ENCODE measurements at regions not wholly inside any gene's neighbourhood (a gene's known extent, or its start where the extent isn't known, plus 50 kb on each side); places are given as distances from the start of the nearest gene placed in this dataset.
A peak's percentile ranks its signal among the peaks of the same experiment; 100 is the strongest.

- H3K4me1 Mint-ChIP-seq = peaks cover 5 to 10% of the 10 kb centered on the region in 2 donors
- H3K9me3 Mint-ChIP-seq = no peaks in the 10 kb centered on the region
- no peak for DNase-seq
- H3K36me3 Mint-ChIP-seq = no peaks in the 10 kb centered on the region
- H3K27ac Mint-ChIP-seq = no peak overlapping the region
- H3K27me3 Mint-ChIP-seq = no peaks in the 10 kb centered on the region
- no peak for ATAC-seq (replicated peaks)
- no peak overlapping the region for H3K4me3 Mint-ChIP-seq
Measured at GRCh38 chr1:221849897-221850296, 108.0 kb upstream of the DUSP10 start.

GRCh38 chr1:221849110-221849509, 107.2 kb upstream of the DUSP10 start:
- no peak for ATAC-seq (replicated peaks)
- no peaks in the 10 kb centered on the region for H3K36me3 Mint-ChIP-seq
- no peak overlapping the region for H3K27ac Mint-ChIP-seq
- no peak overlapping the region for H3K4me3 Mint-ChIP-seq
- no peak for DNase-seq
- H3K9me3 Mint-ChIP-seq = no peaks in the 10 kb centered on the region
- peaks cover 12 to 13% of the 10 kb centered on the region in 2 donors for H3K4me1 Mint-ChIP-seq
- no peaks in the 10 kb centered on the region for H3K27me3 Mint-ChIP-seq

GRCh38 chr1:221847676-221848075, 105.8 kb upstream of the DUSP10 start:
- DNase-seq = no peak
- no peaks in the 10 kb centered on the region for H3K9me3 Mint-ChIP-seq
- no peaks in the 10 kb centered on the region for H3K36me3 Mint-ChIP-seq
- H3K4me3 Mint-ChIP-seq = no peak overlapping the region
- H3K4me1 Mint-ChIP-seq = peaks cover 12 to 13% of the 10 kb centered on the region in 2 donors
- no peak overlapping the region for H3K27ac Mint-ChIP-seq
- ATAC-seq (replicated peaks) = no peak
- H3K27me3 Mint-ChIP-seq = no peaks in the 10 kb centered on the region

- peaks cover 0 to 1% of the 10 kb centered on the region in 2 donors for H3K36me3 Mint-ChIP-seq
- no peak overlapping the region for H3K27ac Mint-ChIP-seq
- peaks cover 17 to 20% of the 10 kb centered on the region in 2 donors for H3K4me1 Mint-ChIP-seq
- H3K9me3 Mint-ChIP-seq = peaks cover 0 to 2% of the 10 kb centered on the region in 2 donors
- no peak overlapping the region for H3K4me3 Mint-ChIP-seq
- H3K27me3 Mint-ChIP-seq = no peaks in the 10 kb centered on the region
- ATAC-seq (replicated peaks) (no peak), DNase-seq (no peak)
Measured at GRCh38 chr1:221845650-221846371, 103.9 kb upstream of the DUSP10 start.

GRCh38 chr1:221841983-221842335, 100.1 kb upstream of the DUSP10 start:
- no peak for ATAC-seq (replicated peaks)
- no peaks in the 10 kb centered on the region for H3K27me3 Mint-ChIP-seq
- H3K27ac Mint-ChIP-seq = no peak overlapping the region

GRCh38 chr1:221841251-221841982, 99.5 kb upstream of the DUSP10 start:
- H3K27me3 Mint-ChIP-seq = no peaks in the 10 kb centered on the region
- H3K36me3 Mint-ChIP-seq = peaks cover 2 to 3% of the 10 kb centered on the region in 2 donors
- peaks cover 0 to 4% of the 10 kb centered on the region in 2 donors for H3K9me3 Mint-ChIP-seq
- DNase-seq (no peak), ATAC-seq (replicated peaks) (no peak)
- H3K27ac Mint-ChIP-seq = peak overlapping the region; percentile 88
- H3K4me3 Mint-ChIP-seq = no peak overlapping the region
- H3K4me1 Mint-ChIP-seq = peaks cover 47 to 56% of the 10 kb centered on the region in 2 donors

More at GRCh38 chr1:221841983-221842335, 100.1 kb upstream of the DUSP10 start:
- Mint-ChIP-seq H3K9me3 (peaks cover 0 to 4% of the 10 kb centered on the region in 2 donors), H3K4me1 (peaks cover 47 to 56% of the 10 kb centered on the region in 2 donors), H3K4me3 (no peak overlapping the region), H3K36me3 (peaks cover 2 to 3% of the 10 kb centered on the region in 2 donors)
- no peak for DNase-seq

- peak overlapping the region; percentile 22 to 36 for H3K4me3 Mint-ChIP-seq
- peak overlapping the region; percentile 88 for H3K27ac Mint-ChIP-seq
- ATAC-seq (replicated peaks) = peak; percentile 77 to 80
Measured at GRCh38 chr1:221840511-221841243, 98.8 kb upstream of the DUSP10 start.

GRCh38 chr1:221839782-221840395, 98.0 kb upstream of the DUSP10 start:
- Mint-ChIP-seq H3K4me3 (peak overlapping the region; percentile 22 to 36), H3K9me3 (peaks cover 0 to 4% of the 10 kb centered on the region in 2 donors), H3K36me3 (peaks cover 2 to 3% of the 10 kb centered on the region in 2 donors), H3K27ac (peak overlapping the region; percentile 88), H3K27me3 (no peaks in the 10 kb centered on the region), H3K4me1 (peaks cover 42 to 61% of the 10 kb centered on the region in 2 donors)
- ATAC-seq (replicated peaks) (peak; percentile 94 to 95), DNase-seq (peak; percentile 82)

More at GRCh38 chr1:221840511-221841243, 98.8 kb upstream of the DUSP10 start:
- DNase-seq = peak; percentile 77
- peaks cover 46 to 59% of the 10 kb centered on the region in 2 donors for H3K4me1 Mint-ChIP-seq
- H3K36me3 Mint-ChIP-seq = peaks cover 2 to 3% of the 10 kb centered on the region in 2 donors
- H3K27me3 Mint-ChIP-seq = no peaks in the 10 kb centered on the region
- H3K9me3 Mint-ChIP-seq = peaks cover 0 to 4% of the 10 kb centered on the region in 2 donors

- Mint-ChIP-seq H3K36me3 (peaks cover 2 to 3% of the 10 kb centered on the region in 2 donors), H3K4me1 (peaks cover 39 to 56% of the 10 kb centered on the region in 2 donors), H3K27me3 (no peaks in the 10 kb centered on the region), H3K27ac (peak overlapping the region; percentile 88), H3K4me3 (peak overlapping the region; percentile 7 to 36), H3K9me3 (peaks cover 0 to 4% of the 10 kb centered on the region in 2 donors)
- ATAC-seq (replicated peaks) (peak; percentile 11 to 13), DNase-seq (no peak)
Measured at GRCh38 chr1:221839321-221839720, 97.4 kb upstream of the DUSP10 start.

- Mint-ChIP-seq H3K9me3 (peaks cover 0 to 4% of the 10 kb centered on the region in 2 donors), H3K27me3 (no peaks in the 10 kb centered on the region), H3K27ac (peak overlapping the region; percentile 91), H3K4me1 (peaks cover 39 to 54% of the 10 kb centered on the region in 2 donors), H3K36me3 (peaks cover 2 to 3% of the 10 kb centered on the region in 2 donors), H3K4me3 (peak overlapping the region; percentile 35 to 71)
- DNase-seq (no peak), ATAC-seq (replicated peaks) (peak in 1 of 2 donors; percentile 15)
Measured at GRCh38 chr1:221837896-221838295, 96.0 kb upstream of the DUSP10 start.

GRCh38 chr1:221834698-221835513, 93.0 kb upstream of the DUSP10 start:
- H3K27ac Mint-ChIP-seq = no peak overlapping the region
- ATAC-seq (replicated peaks) = no peak
- peaks cover 27 to 55% of the 10 kb centered on the region in 2 donors for H3K4me1 Mint-ChIP-seq
- peaks cover 0 to 2% of the 10 kb centered on the region in 2 donors for H3K9me3 Mint-ChIP-seq
- no peaks in the 10 kb centered on the region for H3K27me3 Mint-ChIP-seq
- H3K4me3 Mint-ChIP-seq = no peak overlapping the region
- DNase-seq = no peak
- peaks cover 0 to 2% of the 10 kb centered on the region in 2 donors for H3K36me3 Mint-ChIP-seq

- Mint-ChIP-seq H3K9me3 (peaks cover 0 to 7% of the 10 kb centered on the region in 2 donors), H3K4me1 (peaks cover 16 to 55% of the 10 kb centered on the region in 2 donors), H3K4me3 (no peak overlapping the region), H3K27me3 (no peaks in the 10 kb centered on the region), H3K36me3 (no peaks in the 10 kb centered on the region), H3K27ac (no peak overlapping the region)
- no peak for DNase-seq
- ATAC-seq (replicated peaks) = no peak
Measured at GRCh38 chr1:221832617-221833016, 90.7 kb upstream of the DUSP10 start.

- no peak for DNase-seq
- peaks cover 15 to 56% of the 10 kb centered on the region in 2 donors for H3K4me1 Mint-ChIP-seq
- no peaks in the 10 kb centered on the region for H3K27me3 Mint-ChIP-seq
- ATAC-seq (replicated peaks) = no peak
- H3K9me3 Mint-ChIP-seq = peaks cover 0 to 7% of the 10 kb centered on the region in 2 donors
- no peak overlapping the region for H3K27ac Mint-ChIP-seq
- no peak overlapping the region for H3K4me3 Mint-ChIP-seq
- H3K36me3 Mint-ChIP-seq = no peaks in the 10 kb centered on the region
Measured at GRCh38 chr1:221832151-221832550, 90.3 kb upstream of the DUSP10 start.
